ENCODE measurements at regions not wholly inside any gene's neighbourhood (a gene's known extent, or its start where the extent isn't known, plus 50 kb on each side); places are given as distances from the start of the nearest gene placed in this dataset.

- H3K9ac ChIP-seq (ENCODE audit: low read depth in 2 of 2, low read length in 2 of 2): no peak overlapping the region
- H3K36me3 ChIP-seq: no peaks in the 10 kb centered on the region
- no peak overlapping the region for H3K4me3 ChIP-seq
- H3K27me3 ChIP-seq: no peaks in the 10 kb centered on the region
- no peak overlapping the region for H3K27ac ChIP-seq
- no peak for TF ChIP-seq CTCF (IDR thresholded peaks at IDR 0.05)
- intact Hi-C loops (cut with DNase I): no loop called here
- H3K4me1 ChIP-seq: no peaks in the 10 kb centered on the region
- H3K9me3 ChIP-seq: no peaks in the 10 kb centered on the region
- DNase-seq: no peak
Observed at GRCh38 chr14:97187916-97188315, 390.7 kb downstream of the VRK1 start.

DNA sequence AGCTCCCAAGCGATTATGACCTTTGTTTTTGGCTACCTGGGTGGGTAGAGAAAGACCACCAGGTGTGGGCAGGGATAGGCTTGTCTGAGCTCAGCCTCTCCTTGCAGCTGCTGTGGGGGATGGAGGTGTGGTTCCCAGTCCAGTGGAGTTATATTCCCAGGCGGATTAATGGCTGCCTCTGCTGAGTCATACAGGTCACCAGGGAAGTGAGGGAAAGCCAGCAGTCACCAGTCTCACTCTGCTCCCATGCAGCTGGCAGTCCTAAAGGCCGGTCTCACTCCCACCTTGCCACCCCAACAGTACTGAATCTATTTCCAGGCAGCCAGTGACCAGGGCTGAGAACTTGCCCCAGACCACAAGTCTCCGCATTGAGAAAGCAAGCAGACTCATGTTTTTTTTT is 399.2 kb downstream of the VRK1 start:
- Histone ChIP-seq H3K27ac (no peak overlapping the region), H3K36me3 (no peaks in the 10 kb centered on the region), H3K27me3 (no peaks in the 10 kb centered on the region), H3K4me3 (no peak overlapping the region), H3K4me1 (no peaks in the 10 kb centered on the region), H3K9me3 (no peaks in the 10 kb centered on the region), H3K9ac (ENCODE audit: low read depth in 2 of 2, low read length in 2 of 2) (no peak overlapping the region)
- TF ChIP-seq CTCF (IDR thresholded peaks at IDR 0.05): no peak
- DNase-seq: no peak
- intact Hi-C loops (cut with DNase I): no loop called here

GRCh38 chr14:97198813-97199212 is 401.6 kb downstream of the VRK1 start:
- H3K27ac ChIP-seq: no peak overlapping the region
- no peak for TF ChIP-seq CTCF (IDR thresholded peaks at IDR 0.05)

GRCh38 chr14:97200245-97200644 is 403.1 kb downstream of the VRK1 start:
- Histone ChIP-seq H3K4me1 (no peaks in the 10 kb centered on the region), H3K9ac (ENCODE audit: low read depth in 2 of 2, low read length in 2 of 2) (no peak overlapping the region), H3K9me3 (no peaks in the 10 kb centered on the region), H3K4me3 (no peak overlapping the region), H3K36me3 (no peaks in the 10 kb centered on the region), H3K27me3 (no peaks in the 10 kb centered on the region), H3K27ac (no peak overlapping the region)
- no peak for TF ChIP-seq CTCF (IDR thresholded peaks at IDR 0.05)
- intact Hi-C loops (cut with DNase I): no loop called here
- no peak for DNase-seq

More at GRCh38 chr14:97198813-97199212, 401.6 kb downstream of the VRK1 start:
- Histone ChIP-seq H3K9me3 (no peaks in the 10 kb centered on the region), H3K4me1 (no peaks in the 10 kb centered on the region), H3K36me3 (no peaks in the 10 kb centered on the region), H3K4me3 (no peak overlapping the region), H3K9ac (ENCODE audit: low read depth in 2 of 2, low read length in 2 of 2) (no peak overlapping the region), H3K27me3 (no peaks in the 10 kb centered on the region)
- intact Hi-C loops (cut with DNase I): no loop called here
- DNase-seq: no peak

DNA sequence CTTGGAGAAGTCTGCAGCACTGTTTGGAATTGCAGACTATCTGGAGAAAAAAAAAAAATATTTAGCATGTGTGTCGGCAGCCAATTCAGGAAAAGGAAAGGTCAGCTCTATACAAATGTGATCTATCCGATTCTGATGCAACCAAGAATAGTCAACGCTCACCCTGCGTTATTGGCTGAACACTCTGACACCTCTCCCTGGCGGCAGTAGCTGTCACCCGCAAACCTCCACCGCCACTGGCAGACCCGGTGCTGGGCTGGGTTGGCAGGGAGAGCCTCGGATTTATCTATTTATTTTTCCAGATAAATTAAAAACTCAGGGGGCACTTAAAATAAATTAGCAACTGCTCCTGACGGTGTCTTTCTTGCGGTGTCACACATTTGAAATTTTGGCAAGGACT is 409.7 kb downstream of the VRK1 start:
- Histone ChIP-seq H3K4me1 (no peaks in the 10 kb centered on the region), H3K36me3 (no peaks in the 10 kb centered on the region), H3K27ac (no peak overlapping the region), H3K4me3 (no peak overlapping the region), H3K9me3 (no peaks in the 10 kb centered on the region), H3K9ac (ENCODE audit: low read depth in 2 of 2, low read length in 2 of 2) (no peak overlapping the region), H3K27me3 (no peaks in the 10 kb centered on the region)
- TF ChIP-seq CTCF (IDR thresholded peaks at IDR 0.05): no peak
- intact Hi-C loops (cut with DNase I): no loop called here
- no peak for DNase-seq

- H3K9ac ChIP-seq (ENCODE audit: low read depth in 2 of 2, low read length in 2 of 2): no peak overlapping the region
- intact Hi-C loops (cut with DNase I): no loop called here
- H3K9me3 ChIP-seq: no peaks in the 10 kb centered on the region
- H3K27ac ChIP-seq: no peak overlapping the region
- H3K27me3 ChIP-seq: no peaks in the 10 kb centered on the region
- H3K36me3 ChIP-seq: no peaks in the 10 kb centered on the region
- no peak for DNase-seq
- H3K4me1 ChIP-seq: no peaks in the 10 kb centered on the region
- no peak for TF ChIP-seq CTCF (IDR thresholded peaks at IDR 0.05)
- no peak overlapping the region for H3K4me3 ChIP-seq
Observed at GRCh38 chr14:97210202-97210601, 413.0 kb downstream of the VRK1 start.

All from colonic mucosa (tissue), 4 donors.